ENCODE measurements at regions not wholly inside any gene's neighbourhood (a gene's known extent, or its start where the extent isn't known, plus 50 kb on each side); places are given as distances from the start of the nearest gene placed in this dataset.

GRCh38 chr3:102081572-102082289 is 232.4 kb downstream of the NFKBIZ start:
- peak; percentile 16 for DNase-seq (ENCODE audit: low spot score)

- no peak for DNase-seq (ENCODE audit: low spot score)
Measured at GRCh38 chr3:102083473-102083872, 234.2 kb downstream of the NFKBIZ start.

GRCh38 chr3:102084006-102084405 is 234.7 kb downstream of the NFKBIZ start:
- DNase-seq (ENCODE audit: low spot score), result no peak

- no peak for DNase-seq (ENCODE audit: low spot score)
Measured at GRCh38 chr3:102084704-102085103, 235.4 kb downstream of the NFKBIZ start.

GRCh38 chr3:102085431-102086176 is 236.3 kb downstream of the NFKBIZ start:
- no peak for DNase-seq (ENCODE audit: low spot score)

GRCh38 chr3:102087236-102087635 is 237.9 kb downstream of the NFKBIZ start:
- no peak for DNase-seq (ENCODE audit: low spot score)

GRCh38 chr3:102089239-102089638 is 239.9 kb downstream of the NFKBIZ start:
- no peak for DNase-seq (ENCODE audit: low spot score)

GRCh38 chr3:102089904-102090720 is 240.8 kb downstream of the NFKBIZ start:
- peak; percentile 65 for DNase-seq (ENCODE audit: low spot score)

GRCh38 chr3:102090721-102091045 is 241.4 kb downstream of the NFKBIZ start:
- DNase-seq (ENCODE audit: low spot score), result peak; percentile 27

GRCh38 chr3:102091358-102091757 is 242.0 kb downstream of the NFKBIZ start:
- DNase-seq (ENCODE audit: low spot score), result no peak

GRCh38 chr3:102092617-102093466 is 243.5 kb downstream of the NFKBIZ start:
- DNase-seq (ENCODE audit: low spot score), result peak; percentile 18

GRCh38 chr3:102094506-102094905 is 245.2 kb downstream of the NFKBIZ start:
- DNase-seq (ENCODE audit: low spot score), result no peak

- DNase-seq (ENCODE audit: low spot score), result no peak
Measured at GRCh38 chr3:102095383-102095782, 246.1 kb downstream of the NFKBIZ start.

GRCh38 chr3:102096066-102096465 is 246.8 kb downstream of the NFKBIZ start:
- DNase-seq (ENCODE audit: low spot score), result no peak

- no peak for DNase-seq (ENCODE audit: low spot score)
Measured at GRCh38 chr3:102098130-102098885, 249.0 kb downstream of the NFKBIZ start.

- no peak for DNase-seq (ENCODE audit: low spot score)
Measured at GRCh38 chr3:102099913-102100312, 250.6 kb downstream of the NFKBIZ start.

- DNase-seq (ENCODE audit: low spot score), result no peak
Measured at GRCh38 chr3:102102394-102102793, 253.1 kb downstream of the NFKBIZ start.

GRCh38 chr3:102104033-102104432 is 254.7 kb downstream of the NFKBIZ start:
- no peak for DNase-seq (ENCODE audit: low spot score)

- no peak for DNase-seq (ENCODE audit: low spot score)
Measured at GRCh38 chr3:102105193-102105592, 255.9 kb downstream of the NFKBIZ start.

GRCh38 chr3:102106416-102107097 is 257.2 kb downstream of the NFKBIZ start:
- peak; percentile 14 for DNase-seq (ENCODE audit: low spot score)
